ENCODE measurements at regions not wholly inside any gene's neighbourhood (a gene's known extent, or its start where the extent isn't known, plus 50 kb on each side); places are given as distances from the start of the nearest gene placed in this dataset.

DNA sequence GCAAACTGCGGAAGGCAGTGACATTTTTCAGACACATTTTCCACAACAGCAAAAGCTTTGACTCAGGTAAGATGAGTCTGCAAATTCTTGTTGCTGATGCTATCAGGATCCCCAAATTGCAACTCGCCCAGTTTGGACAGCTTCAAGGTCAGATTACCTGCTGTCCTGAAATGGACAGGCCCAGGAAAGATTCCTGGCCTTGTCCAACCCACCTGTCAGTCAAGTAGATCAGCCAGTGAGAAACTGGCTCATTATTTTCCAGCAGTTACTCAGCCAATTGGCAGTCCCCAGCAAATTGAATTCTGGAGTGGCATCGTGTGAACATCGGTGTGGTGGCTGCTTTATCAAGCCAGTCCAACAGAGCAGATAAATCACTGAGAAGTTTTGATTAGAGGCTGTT, 84.5 kb upstream of the SNAP25 start:
- H3K4me3 ChIP-seq (ENCODE audit: low read length) = no peak overlapping the region
- DNase-seq (ENCODE audit: low read depth) = no peak
- no peak for TF ChIP-seq CTCF (conservative IDR thresholded peaks at IDR 0.05; ENCODE audit: low read depth, low read length)

GRCh38 chr20:10135438-10135837, 83.2 kb upstream of the SNAP25 start:
- no peak for DNase-seq (ENCODE audit: low read depth)
- no peak for TF ChIP-seq CTCF (conservative IDR thresholded peaks at IDR 0.05; ENCODE audit: low read depth, low read length)
- no peak overlapping the region for H3K4me3 ChIP-seq (ENCODE audit: low read length)

DNA sequence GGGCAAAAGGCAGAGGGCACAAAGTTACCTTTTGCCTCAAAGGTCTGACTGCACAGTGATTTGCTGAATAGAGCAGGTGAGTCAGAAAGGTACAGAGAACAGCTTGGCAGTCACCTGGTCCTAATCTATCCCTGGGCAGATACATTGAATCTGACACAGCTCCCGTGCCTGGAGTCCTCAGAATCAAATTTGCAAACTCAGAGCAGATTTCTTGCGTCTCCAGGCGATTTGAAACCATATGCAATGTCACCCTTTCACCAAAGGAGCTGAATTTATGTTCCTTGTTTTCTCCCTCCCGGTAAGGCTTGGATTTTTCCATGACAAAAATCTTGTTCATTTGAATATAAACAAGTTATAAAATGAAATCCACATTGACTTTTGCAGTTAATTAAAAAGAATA, 81.6 kb upstream of the SNAP25 start:
- no peak for DNase-seq (ENCODE audit: low read depth)

DNA sequence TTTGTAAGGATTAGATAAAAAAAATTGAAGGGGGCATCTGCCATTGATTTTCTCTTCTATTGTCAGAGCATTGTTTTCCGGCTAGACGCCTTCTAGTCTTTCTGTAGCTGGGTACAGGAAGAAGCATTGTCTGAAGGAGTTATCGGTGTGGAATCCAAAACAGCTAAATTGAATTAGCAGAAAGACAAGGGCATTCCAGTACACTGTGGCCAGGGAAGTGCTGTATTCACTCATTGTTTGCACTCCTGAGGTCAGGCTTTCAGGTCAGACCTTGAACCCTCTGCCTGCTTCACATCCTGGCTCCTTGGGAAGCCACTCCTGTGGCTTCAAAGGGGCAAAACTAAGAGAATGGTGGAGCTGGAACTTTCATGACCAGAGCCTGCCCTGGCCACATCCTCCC, 81.1 kb upstream of the SNAP25 start:
- DNase-seq (ENCODE audit: low read depth) = no peak
- no peak for TF ChIP-seq CTCF (conservative IDR thresholded peaks at IDR 0.05; ENCODE audit: low read depth, low read length)
- no peak overlapping the region for H3K4me3 ChIP-seq (ENCODE audit: low read length)

More for the DNA sequence above, 81.6 kb upstream of the SNAP25 start:
- no peak overlapping the region for H3K4me3 ChIP-seq (ENCODE audit: low read length)
- no peak for TF ChIP-seq CTCF (conservative IDR thresholded peaks at IDR 0.05; ENCODE audit: low read depth, low read length)

- DNase-seq (ENCODE audit: low read depth) = no peak
- H3K4me3 ChIP-seq (ENCODE audit: low read length) = no peak overlapping the region
- TF ChIP-seq CTCF (conservative IDR thresholded peaks at IDR 0.05; ENCODE audit: low read depth, low read length) = no peak
These were observed 61.1 kb upstream of the SNAP25 start for GRCh38 chr20:10157549-10157948.

DNA sequence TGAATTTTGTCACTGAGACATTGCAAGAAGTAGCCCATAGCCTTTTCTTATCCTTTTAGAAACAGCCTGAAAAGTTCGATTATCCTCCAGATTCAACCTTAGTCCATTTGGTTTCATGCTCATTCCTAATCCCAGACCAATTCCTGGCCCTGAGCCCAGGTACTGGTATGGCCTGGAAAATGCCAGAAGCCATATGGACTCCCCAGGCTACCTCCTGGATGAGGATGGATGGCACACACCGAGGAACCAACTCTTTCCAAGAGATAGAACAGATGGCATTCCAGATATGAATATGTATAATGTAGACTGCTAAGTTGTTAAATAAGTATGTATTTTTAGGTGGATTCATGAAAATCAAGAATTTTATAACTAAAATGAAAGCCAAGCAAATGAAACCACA, 51.6 kb upstream of the SNAP25 start:
- no peak for DNase-seq (ENCODE audit: low read depth)
- no peak for TF ChIP-seq CTCF (conservative IDR thresholded peaks at IDR 0.05; ENCODE audit: low read depth, low read length)
- H3K4me3 ChIP-seq (ENCODE audit: low read length) = no peak overlapping the region

- no peak for TF ChIP-seq CTCF (conservative IDR thresholded peaks at IDR 0.05; ENCODE audit: low read depth, low read length)
These were observed 51.0 kb upstream of the SNAP25 start for GRCh38 chr20:10167594-10167993.

More at GRCh38 chr20:10167594-10167993, 51.0 kb upstream of the SNAP25 start:
- DNase-seq (ENCODE audit: low read depth) = no peak
- H3K4me3 ChIP-seq (ENCODE audit: low read length) = no peak overlapping the region

Data from retinal pigment epithelial cell (primary cell).